Fibroblast of villous mesenchyme (primary cell): ENCODE measurements at regions not wholly inside any gene's neighbourhood (a gene's known extent, or its start where the extent isn't known, plus 50 kb on each side); places are given as distances from the start of the nearest gene placed in this dataset.

Experiments
- DNase-seq: peaks from one replicate; pipeline ENCODE4 v3.0.0-alpha.2; 2010; ENCODE audit warnings: low read depth
- H3K4me3 ChIP-seq: 2 replicates; pipeline ENCODE4 v1.5.1; 2011; ENCODE audit warnings: low read depth, mild to moderate bottlenecking, low read length
- TF ChIP-seq, protein P1 (sequence below): IDR thresholded peaks from 2 replicates; pipeline ENCODE4 v1.5.1; 2012; ENCODE audit warnings: low read depth, mild to moderate bottlenecking, low read length; ENCODE audit not compliant: insufficient read depth

DNA sequence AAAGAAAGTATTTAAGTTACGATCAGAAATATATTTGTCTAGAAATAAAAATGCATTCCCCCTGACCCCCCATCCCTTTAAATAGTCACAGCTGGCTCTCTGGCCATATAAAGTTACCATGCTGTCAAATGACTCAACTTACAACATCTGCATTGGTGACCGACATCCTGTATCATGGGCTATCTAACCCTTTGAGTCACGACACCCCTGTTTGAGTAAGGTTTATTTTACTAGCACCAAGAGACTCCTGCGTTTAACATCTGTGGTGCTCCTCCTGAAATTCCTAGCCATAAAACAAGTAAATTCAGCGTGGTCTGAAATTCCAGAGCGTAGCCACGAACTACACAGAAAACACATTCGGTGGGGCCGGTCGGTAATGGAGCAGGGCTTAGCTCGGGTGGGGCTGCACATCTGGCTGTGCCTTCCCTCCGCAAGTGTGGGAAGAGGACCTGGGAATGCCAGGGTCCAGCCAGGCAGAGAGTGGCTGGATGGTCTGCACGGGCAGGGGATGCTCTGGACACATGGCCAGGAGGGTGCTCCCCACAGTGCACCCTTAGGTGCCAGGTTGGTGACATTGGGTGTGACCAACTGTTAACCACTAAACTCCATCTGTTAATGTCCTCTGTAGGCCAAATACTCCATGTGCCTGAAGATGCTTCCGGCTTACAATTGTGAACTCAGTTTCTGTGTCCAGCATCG is 53.0 kb upstream of the CLDN14 start:
- peak; percentile 49 for DNase-seq
- no peak overlapping the region for H3K4me3 ChIP-seq
- TF ChIP-seq, protein P1, sequence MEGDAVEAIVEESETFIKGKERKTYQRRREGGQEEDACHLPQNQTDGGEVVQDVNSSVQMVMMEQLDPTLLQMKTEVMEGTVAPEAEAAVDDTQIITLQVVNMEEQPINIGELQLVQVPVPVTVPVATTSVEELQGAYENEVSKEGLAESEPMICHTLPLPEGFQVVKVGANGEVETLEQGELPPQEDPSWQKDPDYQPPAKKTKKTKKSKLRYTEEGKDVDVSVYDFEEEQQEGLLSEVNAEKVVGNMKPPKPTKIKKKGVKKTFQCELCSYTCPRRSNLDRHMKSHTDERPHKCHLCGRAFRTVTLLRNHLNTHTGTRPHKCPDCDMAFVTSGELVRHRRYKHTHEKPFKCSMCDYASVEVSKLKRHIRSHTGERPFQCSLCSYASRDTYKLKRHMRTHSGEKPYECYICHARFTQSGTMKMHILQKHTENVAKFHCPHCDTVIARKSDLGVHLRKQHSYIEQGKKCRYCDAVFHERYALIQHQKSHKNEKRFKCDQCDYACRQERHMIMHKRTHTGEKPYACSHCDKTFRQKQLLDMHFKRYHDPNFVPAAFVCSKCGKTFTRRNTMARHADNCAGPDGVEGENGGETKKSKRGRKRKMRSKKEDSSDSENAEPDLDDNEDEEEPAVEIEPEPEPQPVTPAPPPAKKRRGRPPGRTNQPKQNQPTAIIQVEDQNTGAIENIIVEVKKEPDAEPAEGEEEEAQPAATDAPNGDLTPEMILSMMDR: no peak

DNA sequence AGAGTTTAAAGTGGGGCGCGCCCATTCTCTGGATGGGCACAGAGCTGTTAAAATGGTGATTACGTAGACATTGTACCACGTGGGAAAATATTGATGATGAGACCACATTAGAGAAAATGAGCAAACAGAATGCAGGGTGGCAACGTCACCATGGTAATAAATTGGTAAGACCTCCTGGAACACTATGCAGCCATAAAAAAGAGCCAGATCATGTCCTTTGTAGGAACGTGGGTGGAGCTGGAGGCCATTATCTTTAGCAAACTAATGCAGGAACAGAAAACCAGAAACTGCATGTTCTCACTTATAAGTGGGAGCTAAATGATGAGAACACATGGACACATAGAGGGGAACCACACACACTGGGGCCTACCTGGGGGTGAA is 53.5 kb upstream of the CLDN14 start:
- no peak for DNase-seq
- H3K4me3 ChIP-seq: no peak overlapping the region
- TF ChIP-seq, protein P1: no peak

DNA sequence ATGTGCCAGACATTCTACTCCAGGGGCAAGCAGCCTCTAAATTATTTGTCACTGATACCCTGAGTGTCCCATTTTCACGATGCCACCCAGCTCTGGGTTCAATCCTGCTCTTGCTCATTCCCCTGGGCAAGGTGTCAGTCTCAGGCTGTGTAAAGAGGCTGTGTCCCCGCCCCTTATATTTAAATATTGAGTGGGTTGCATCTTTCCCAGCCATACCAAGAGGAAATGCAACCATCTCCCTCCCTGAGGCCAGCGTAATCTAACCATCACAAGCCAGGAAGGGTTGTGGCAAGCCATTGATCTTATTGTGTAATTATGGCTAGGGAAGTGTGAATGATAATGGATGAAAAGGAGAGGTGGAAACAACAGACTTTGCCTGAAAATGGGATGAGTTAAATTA is 54.7 kb upstream of the CLDN14 start:
- no peak overlapping the region for H3K4me3 ChIP-seq
- TF ChIP-seq, protein P1: no peak
- no peak for DNase-seq

DNA sequence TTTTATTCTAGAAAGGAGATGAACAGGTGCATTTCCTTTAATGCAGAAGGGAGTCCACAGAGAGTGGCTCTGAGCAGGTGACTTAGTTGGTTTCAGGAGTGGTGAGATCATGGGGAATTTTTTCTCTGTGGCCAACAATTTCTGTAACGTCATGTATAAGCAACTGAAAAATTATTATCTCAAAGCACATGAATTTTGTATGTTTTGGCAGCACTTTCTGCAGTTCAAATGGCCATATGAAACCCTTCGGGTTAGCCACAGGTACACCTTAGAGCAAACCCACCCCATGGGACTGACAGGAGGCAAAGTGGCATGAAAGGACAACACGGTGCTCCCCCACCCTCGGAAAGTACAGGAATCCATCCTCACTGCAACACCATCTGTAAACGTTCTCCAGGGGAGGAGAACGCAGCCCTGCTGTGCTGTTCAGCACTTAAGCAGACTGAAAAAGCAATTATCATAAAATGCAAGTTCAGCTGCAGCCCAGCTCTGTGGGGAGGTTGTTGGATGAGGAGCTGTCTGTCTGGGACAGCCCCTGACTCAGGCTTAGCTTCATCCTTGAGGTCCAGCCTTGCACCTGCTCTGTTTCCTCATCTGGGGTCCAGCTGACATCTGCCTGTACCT is 55.8 kb upstream of the CLDN14 start:
- no peak overlapping the region for H3K4me3 ChIP-seq
- no peak for DNase-seq
- TF ChIP-seq, protein P1: no peak

DNA sequence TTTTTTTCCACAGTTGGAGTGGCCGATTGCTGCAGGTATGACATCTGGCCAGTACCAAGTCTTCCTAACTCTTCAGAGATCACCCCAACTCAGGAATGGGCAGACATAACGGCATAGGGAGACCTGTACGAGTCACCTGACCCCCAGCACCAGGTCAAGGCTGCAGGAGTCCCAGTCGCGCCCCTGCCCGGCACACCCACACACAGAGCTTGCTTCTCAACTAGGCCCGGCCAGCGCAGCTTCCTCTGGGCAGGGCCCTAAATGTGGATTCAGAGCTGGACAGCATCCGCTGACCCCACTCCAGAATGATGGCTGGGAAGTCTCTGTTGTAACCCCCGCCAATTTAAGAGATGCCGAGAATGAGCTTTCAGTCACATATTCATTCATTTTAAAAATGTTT is 58.8 kb upstream of the CLDN14 start:
- H3K4me3 ChIP-seq: no peak overlapping the region
- DNase-seq: no peak
- TF ChIP-seq, protein P1: no peak

DNA sequence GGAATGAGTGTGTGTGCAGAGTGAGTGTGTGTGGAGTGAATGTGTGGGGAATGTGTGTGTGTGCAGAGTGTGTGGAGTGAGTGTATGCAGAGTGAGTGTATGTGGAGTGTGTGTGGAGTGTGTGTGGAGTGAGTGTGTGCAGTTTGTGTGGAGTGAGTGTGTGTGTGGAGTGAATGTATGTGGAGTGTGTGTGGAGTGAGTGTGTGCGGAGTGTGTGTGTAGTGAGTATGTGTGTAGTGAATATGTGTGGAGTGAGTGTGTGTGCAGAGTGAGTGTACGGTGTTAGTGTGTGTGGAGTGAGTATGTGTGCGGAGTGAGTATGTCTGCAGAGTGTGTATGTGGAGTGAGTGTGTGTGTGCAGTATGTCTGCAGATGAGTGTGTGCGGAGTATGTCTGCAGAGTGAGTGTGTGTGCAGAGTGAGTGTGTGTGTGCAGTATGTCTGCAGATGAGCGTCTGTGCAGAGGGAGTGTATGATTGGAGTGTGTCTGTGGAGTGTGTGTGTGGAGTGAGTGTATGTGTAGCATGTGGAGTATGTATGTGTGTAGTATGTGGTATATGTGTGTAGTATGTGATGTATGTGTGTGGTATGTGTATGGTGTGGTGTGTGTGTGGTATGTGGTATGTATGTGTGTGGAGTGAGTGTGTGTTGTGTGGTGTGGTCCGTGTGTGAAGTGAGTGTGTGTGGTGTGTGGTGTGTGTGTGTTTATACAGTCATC is 59.7 kb upstream of the CLDN14 start:
- TF ChIP-seq, protein P1: no peak
- no peak for DNase-seq
- H3K4me3 ChIP-seq: no peak overlapping the region
